ENCODE measurements at regions not wholly inside any gene's neighbourhood (a gene's known extent, or its start where the extent isn't known, plus 50 kb on each side); places are given as distances from the start of the nearest gene placed in this dataset.
"Not testable (repeated sequence)": the region's sequence is repeated elsewhere in the genome, so short reads cannot be mapped to it uniquely, and the experiment has no call there.

- no peak for DNase-seq (ENCODE audit: low read depth in 2 of 2)
Observed at GRCh38 chr2:84373391-84373790, 85.7 kb downstream of the SUCLG1 start.

GRCh38 chr2:84362541-84362940 is 96.5 kb downstream of the SUCLG1 start:
- DNase-seq (ENCODE audit: low read depth in 2 of 2): no peak

- DNase-seq (ENCODE audit: low read depth in 2 of 2): peak; percentile 89 to 91
Observed at GRCh38 chr2:84338069-84338468, 121.0 kb downstream of the SUCLG1 start.

- DNase-seq (ENCODE audit: low read depth in 2 of 2): no peak
Observed at GRCh38 chr2:84327645-84328249, 131.3 kb downstream of the SUCLG1 start.

GRCh38 chr2:84326831-84327432 is 132.1 kb downstream of the SUCLG1 start:
- DNase-seq (ENCODE audit: low read depth in 2 of 2): no peak

GRCh38 chr2:84323890-84324289 is 135.2 kb downstream of the SUCLG1 start:
- no peak for DNase-seq (ENCODE audit: low read depth in 2 of 2)

GRCh38 chr2:84320940-84321339 is 138.1 kb downstream of the SUCLG1 start:
- peak in 1 of 2 experiments; percentile 1 for DNase-seq (ENCODE audit: low read depth in 2 of 2)

GRCh38 chr2:84319581-84319980 is 139.5 kb downstream of the SUCLG1 start:
- no peak for DNase-seq (ENCODE audit: low read depth in 2 of 2)

- no peak for DNase-seq (ENCODE audit: low read depth in 2 of 2)
Observed at GRCh38 chr2:84317135-84317534, 141.9 kb downstream of the SUCLG1 start.

- peak; percentile 41 to 49 for DNase-seq (ENCODE audit: low read depth in 2 of 2)
Observed at GRCh38 chr2:84314901-84315330, 144.2 kb downstream of the SUCLG1 start.

GRCh38 chr2:84314250-84314649 is 144.8 kb downstream of the SUCLG1 start:
- no peak for DNase-seq (ENCODE audit: low read depth in 2 of 2)

GRCh38 chr2:84309281-84309680 is 149.8 kb downstream of the SUCLG1 start:
- DNase-seq (ENCODE audit: low read depth in 2 of 2): no peak

GRCh38 chr2:84306361-84306760 is 152.7 kb downstream of the SUCLG1 start:
- no peak for DNase-seq (ENCODE audit: low read depth in 2 of 2)

GRCh38 chr2:84302513-84303412 is 156.3 kb downstream of the SUCLG1 start:
- peak in 1 of 2 experiments; percentile 21 for DNase-seq (ENCODE audit: low read depth in 2 of 2)

- no peak for DNase-seq (ENCODE audit: low read depth in 2 of 2)
Observed at GRCh38 chr2:84301717-84302116, 157.4 kb downstream of the SUCLG1 start.

- DNase-seq (ENCODE audit: low read depth in 2 of 2): no peak
Observed at GRCh38 chr2:84300696-84301029, 158.4 kb downstream of the SUCLG1 start.

- DNase-seq (ENCODE audit: low read depth in 2 of 2): not testable (repeated sequence)
Observed at GRCh38 chr2:84300001-84300695, 158.9 kb downstream of the SUCLG1 start.

- no peak for DNase-seq (ENCODE audit: low read depth in 2 of 2)
Observed at GRCh38 chr2:84299211-84299775, 159.8 kb downstream of the SUCLG1 start.

- DNase-seq (ENCODE audit: low read depth in 2 of 2): no peak
Observed at GRCh38 chr2:84297155-84297554, 161.9 kb downstream of the SUCLG1 start.

GRCh38 chr2:84293791-84294380 is 165.2 kb downstream of the SUCLG1 start:
- DNase-seq (ENCODE audit: low read depth in 2 of 2): no peak

- no peak for DNase-seq (ENCODE audit: low read depth in 2 of 2)
Observed at GRCh38 chr2:84292545-84292944, 166.5 kb downstream of the SUCLG1 start.
